B cell (primary cell): ENCODE measurements at regions not wholly inside any gene's neighbourhood (a gene's known extent, or its start where the extent isn't known, plus 50 kb on each side); places are given as distances from the start of the nearest gene placed in this dataset.

Source experiments
- CTCF ChIP-seq: fragments of 200-600 bp; IDR thresholded peaks from one replicate; pipeline ENCODE4 v1.8.0; 2022; ENCODE audit warnings: antibody characterized with exemption, mild to moderate bottlenecking
- EZH2 ChIP-seq: IDR thresholded peaks from 2 replicates; pipeline ENCODE4 v1.6.1; 2012; ENCODE audit warnings: borderline replicate concordance, low read depth, mild to moderate bottlenecking, moderate library complexity, low read length; ENCODE audit not compliant: insufficient read depth, poor library complexity, severe bottlenecking

- TF ChIP-seq CTCF (no peak), EZH2 (no peak)
Measured at GRCh38 chr3:106070187-106070586, 201.4 kb upstream of the CBLB start.
